SK-N-SH treated with all-trans-retinoic acid at 6 μM for 48 hours (cell line): ENCODE measurements at regions not wholly inside any gene's neighbourhood (a gene's known extent, or its start where the extent isn't known, plus 50 kb on each side); places are given as distances from the start of the nearest gene placed in this dataset.

ENCODE experiments used
- ATAC-seq: fragments of 200-7000 bp; cut with Tn5 transposase; 3 replicates; pipeline ENCODE4 v1.9.1; 2020; ENCODE audit warnings: mild to moderate bottlenecking, moderate library complexity
- ARNTL ChIP-seq: fragments of 450-650 bp; formaldehyde crosslinking; IDR thresholded peaks from 2 replicates; pipeline ENCODE4 v1.5.0; 2020; ENCODE audit warnings: low read depth, mild to moderate bottlenecking, moderate library complexity, borderline replicate concordance
- BACH2 ChIP-seq: fragments of 250-450 bp; sonication (Bioruptor Pico); IDR thresholded peaks from 2 replicates; pipeline ENCODE4 v1.9.0; 2021; ENCODE audit warnings: mild to moderate bottlenecking, borderline replicate concordance
- CREB5 ChIP-seq: fragments of 250-450 bp; sonication (Bioruptor Pico); IDR thresholded peaks from 2 replicates; pipeline ENCODE4 v1.5.1; 2020; ENCODE audit warnings: low read depth, mild to moderate bottlenecking, moderate library complexity
- CSDC2 ChIP-seq: fragments of 250-450 bp; sonication (Bioruptor Pico); IDR thresholded peaks from 2 replicates; pipeline ENCODE4 v1.5.0; 2020; ENCODE audit warnings: mild to moderate bottlenecking, moderate library complexity
- CSRNP3 ChIP-seq: fragments of 250-450 bp; sonication (Bioruptor Pico); IDR thresholded peaks from 2 replicates; pipeline ENCODE4 v1.5.1; 2021; ENCODE audit warnings: mild to moderate bottlenecking, moderate library complexity
- ESRRG ChIP-seq: fragments of 250-450 bp; sonication (Bioruptor Pico); IDR thresholded peaks from 2 replicates; pipeline ENCODE4 v1.6.1; 2021; ENCODE audit warnings: mild to moderate bottlenecking
- GLIS3 ChIP-seq: fragments of 250-450 bp; sonication (Bioruptor Pico); IDR thresholded peaks from 2 replicates; pipeline ENCODE4 v1.5.0; 2020; ENCODE audit warnings: mild to moderate bottlenecking, moderate library complexity
- ISL1 ChIP-seq: fragments of 250-450 bp; sonication (Bioruptor Pico); IDR thresholded peaks from 2 replicates; pipeline ENCODE4 v2.1.2; 2022; ENCODE audit warnings: mild to moderate bottlenecking, moderate library complexity
- OSR1 ChIP-seq: fragments of 250-450 bp; sonication (Bioruptor Pico); IDR thresholded peaks from 2 replicates; pipeline ENCODE4 v1.8.0; 2022; ENCODE audit warnings: moderate library complexity, mild to moderate bottlenecking, inconsistent platforms
- PATZ1 ChIP-seq: fragments of 250-450 bp; sonication (Bioruptor Pico); IDR thresholded peaks from 2 replicates; pipeline ENCODE4 v1.8.0; 2020; ENCODE audit warnings: mild to moderate bottlenecking, moderate library complexity, borderline replicate concordance
- POU6F1 ChIP-seq: fragments of 250-450 bp; sonication (Bioruptor Pico); IDR thresholded peaks from 2 replicates; pipeline ENCODE4 v1.8.0; 2021; ENCODE audit warnings: low read depth, mild to moderate bottlenecking, moderate library complexity, borderline replicate concordance
- PPARA ChIP-seq: fragments of 250-450 bp; sonication (Bioruptor Pico); IDR thresholded peaks from 2 replicates; pipeline ENCODE4 v1.5.0; 2020; ENCODE audit warnings: mild to moderate bottlenecking, borderline replicate concordance
- RARB ChIP-seq: fragments of 250-450 bp; sonication (Bioruptor Pico); IDR thresholded peaks from 2 replicates; pipeline ENCODE4 v1.8.0; 2021; ENCODE audit warnings: mild to moderate bottlenecking, moderate library complexity
- SNAI2 ChIP-seq: fragments of 250-450 bp; sonication (Bioruptor Pico); IDR thresholded peaks from 2 replicates; pipeline ENCODE4 v1.5.0; 2020; ENCODE audit warnings: mild to moderate bottlenecking, moderate library complexity
- TCF4 ChIP-seq: fragments of 250-450 bp; sonication (Bioruptor Pico); IDR thresholded peaks from 2 replicates; pipeline ENCODE4 v1.8.0; 2021; ENCODE audit warnings: mild to moderate bottlenecking, moderate library complexity, borderline replicate concordance
- TOX ChIP-seq: fragments of 250-450 bp; sonication (Bioruptor Pico); IDR thresholded peaks from 2 replicates; pipeline ENCODE4 v1.8.0; 2021; ENCODE audit warnings: mild to moderate bottlenecking, moderate library complexity, borderline replicate concordance
- TSHZ2 ChIP-seq: fragments of 250-450 bp; sonication (Bioruptor Pico); IDR thresholded peaks from 2 replicates; pipeline ENCODE4 v1.5.0; 2020; ENCODE audit warnings: mild to moderate bottlenecking, moderate library complexity
- ZC3H10 ChIP-seq: fragments of 250-450 bp; sonication (Bioruptor Pico); IDR thresholded peaks from 2 replicates; pipeline ENCODE4 v1.5.1; 2021; ENCODE audit warnings: mild to moderate bottlenecking, moderate library complexity
- ZFP3 ChIP-seq: fragments of 250-450 bp; sonication (Bioruptor Pico); IDR thresholded peaks from 2 replicates; pipeline ENCODE4 v1.5.0; 2020; ENCODE audit warnings: mild to moderate bottlenecking, moderate library complexity
- ZNF565 ChIP-seq: fragments of 450-650 bp; formaldehyde crosslinking; conservative IDR thresholded peaks from 2 replicates; pipeline ENCODE4 v1.5.0; 2020; ENCODE audit warnings: low read depth, mild to moderate bottlenecking, moderate library complexity
- ZNF70 ChIP-seq: fragments of 450-650 bp; formaldehyde crosslinking; IDR thresholded peaks from 2 replicates; pipeline ENCODE4 v1.5.0; 2020; ENCODE audit warnings: mild to moderate bottlenecking, moderate library complexity
- ZNF8 ChIP-seq: fragments of 450-650 bp; formaldehyde crosslinking; IDR thresholded peaks from 2 replicates; pipeline ENCODE4 v1.5.0; 2020; ENCODE audit warnings: mild to moderate bottlenecking, moderate library complexity

GRCh38 chr11:69894648-69895047 is 75.4 kb upstream of the FGF3 start:
- TF ChIP-seq CSDC2 (CRISPR knock-in tag): no peak
- no peak for TF ChIP-seq RARB (CRISPR knock-in tag)
- TF ChIP-seq OSR1: no peak
- no peak for TF ChIP-seq GLIS3
- no peak for TF ChIP-seq CREB5 (CRISPR knock-in tag)
- TF ChIP-seq ZNF70 (CRISPR knock-in tag): no peak
- TF ChIP-seq ZNF8 (CRISPR knock-in tag): no peak
- TF ChIP-seq SNAI2: no peak
- TF ChIP-seq ARNTL: no peak
- TF ChIP-seq PPARA (CRISPR knock-in tag): no peak
- no peak for TF ChIP-seq ZC3H10 (CRISPR knock-in tag)
- TF ChIP-seq BACH2 (CRISPR knock-in tag): no peak
- no peak for TF ChIP-seq ZNF565 (CRISPR knock-in tag)
- no peak for TF ChIP-seq ESRRG
- no peak for TF ChIP-seq CSRNP3
- TF ChIP-seq PATZ1: no peak
- no peak for TF ChIP-seq TCF4
- no peak for TF ChIP-seq TSHZ2 (CRISPR knock-in tag)
- TF ChIP-seq ZFP3 (CRISPR knock-in tag): no peak
- ATAC-seq: no peak

- TF ChIP-seq ESRRG: no peak
- no peak for TF ChIP-seq CSDC2 (CRISPR knock-in tag)
- no peak for TF ChIP-seq ZC3H10 (CRISPR knock-in tag)
- TF ChIP-seq TOX (CRISPR knock-in tag): no peak
- TF ChIP-seq POU6F1 (CRISPR knock-in tag): no peak
- TF ChIP-seq OSR1: no peak
- TF ChIP-seq ISL1 (CRISPR knock-in tag): no peak
- no peak for TF ChIP-seq ARNTL
- no peak for TF ChIP-seq ZFP3 (CRISPR knock-in tag)
- TF ChIP-seq CREB5 (CRISPR knock-in tag): no peak
- no peak for TF ChIP-seq CSRNP3
- TF ChIP-seq ZNF70 (CRISPR knock-in tag): no peak
- TF ChIP-seq TSHZ2 (CRISPR knock-in tag): no peak
- no peak for TF ChIP-seq ZNF565 (CRISPR knock-in tag)
- no peak for TF ChIP-seq TCF4
- no peak for ATAC-seq
These were observed 77.0 kb upstream of the FGF3 start for GRCh38 chr11:69896250-69896649.
